ENCODE measurements at regions not wholly inside any gene's neighbourhood (a gene's known extent, or its start where the extent isn't known, plus 50 kb on each side); places are given as distances from the start of the nearest gene placed in this dataset.

DNA sequence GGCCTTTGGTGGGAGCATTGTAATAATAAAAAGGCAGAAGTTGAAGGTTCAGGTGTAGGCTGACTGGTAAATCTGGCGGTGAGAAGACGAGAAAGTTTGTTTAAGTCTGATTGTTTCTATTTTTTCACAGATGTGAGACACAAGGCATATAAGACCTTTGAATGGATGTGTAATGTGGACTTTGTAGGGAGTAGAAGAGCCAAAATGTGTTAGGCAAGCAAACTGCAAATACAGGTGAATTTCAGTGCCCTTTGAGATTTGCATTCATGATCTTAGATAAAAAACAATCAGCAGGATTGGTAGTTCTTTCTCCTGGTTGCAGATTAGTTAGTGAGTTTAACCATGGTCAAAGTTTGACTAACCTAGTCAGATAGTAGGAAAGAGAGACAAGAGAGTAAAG is 238.9 kb downstream of the FRK start:
- TF ChIP-seq, protein P1, sequence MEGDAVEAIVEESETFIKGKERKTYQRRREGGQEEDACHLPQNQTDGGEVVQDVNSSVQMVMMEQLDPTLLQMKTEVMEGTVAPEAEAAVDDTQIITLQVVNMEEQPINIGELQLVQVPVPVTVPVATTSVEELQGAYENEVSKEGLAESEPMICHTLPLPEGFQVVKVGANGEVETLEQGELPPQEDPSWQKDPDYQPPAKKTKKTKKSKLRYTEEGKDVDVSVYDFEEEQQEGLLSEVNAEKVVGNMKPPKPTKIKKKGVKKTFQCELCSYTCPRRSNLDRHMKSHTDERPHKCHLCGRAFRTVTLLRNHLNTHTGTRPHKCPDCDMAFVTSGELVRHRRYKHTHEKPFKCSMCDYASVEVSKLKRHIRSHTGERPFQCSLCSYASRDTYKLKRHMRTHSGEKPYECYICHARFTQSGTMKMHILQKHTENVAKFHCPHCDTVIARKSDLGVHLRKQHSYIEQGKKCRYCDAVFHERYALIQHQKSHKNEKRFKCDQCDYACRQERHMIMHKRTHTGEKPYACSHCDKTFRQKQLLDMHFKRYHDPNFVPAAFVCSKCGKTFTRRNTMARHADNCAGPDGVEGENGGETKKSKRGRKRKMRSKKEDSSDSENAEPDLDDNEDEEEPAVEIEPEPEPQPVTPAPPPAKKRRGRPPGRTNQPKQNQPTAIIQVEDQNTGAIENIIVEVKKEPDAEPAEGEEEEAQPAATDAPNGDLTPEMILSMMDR (IDR thresholded peaks at IDR 0.05; ENCODE audit: low read depth, low read length, poor library complexity, severe bottlenecking): no peak
- TF ChIP-seq EZH2phosphoT487 (IDR thresholded peaks at IDR 0.05; ENCODE audit: borderline replicate concordance, low read length): no peak
